MCF 10A (cell line): ENCODE measurements at regions not wholly inside any gene's neighbourhood (a gene's known extent, or its start where the extent isn't known, plus 50 kb on each side); places are given as distances from the start of the nearest gene placed in this dataset.
A peak's percentile ranks its signal among the peaks of the same experiment; 100 is the strongest.

Experiments
- BruUV-seq: library from RNA; stranded (reverse); fragments of 400-500 nt; replicated peaks from 2 replicates; lab custom pipeline; 2021; lab: Mats Ljungman, UMichigan
- CTCF ChIA-PET: fragments of 300-600 bp; sonication (Branson Sonifier 250); formaldehyde crosslinking; extraction: SDS; loops from one replicate; lab custom pipeline; 2021; ENCODE audit warnings: antibody characterized with exemption, inconsistent platforms; lab: Yijun Ruan, JAX
- POLR2A ChIA-PET: fragments of 300-600, 350-650 bp; sonication (Branson Sonifier 250); formaldehyde crosslinking; extraction: SDS; loops from one replicate; lab custom pipeline; 2020; ENCODE audit warnings: antibody characterized with exemption, inconsistent platforms; lab: Yijun Ruan, JAX
- DNase-seq: peaks from one replicate; pipeline ENCODE4 v3.0.0-alpha.2; 2018; ENCODE audit not compliant: unreplicated experiment
- H3K27ac Mint-ChIP-seq: one replicate; pipeline ENCODE4 v1.8.0; 2022; ENCODE audit warnings: mild to moderate bottlenecking, low read depth, mixed read lengths; ENCODE audit not compliant: unreplicated experiment
- H3K27me3 Mint-ChIP-seq: one replicate; pipeline ENCODE4 v1.8.0; 2022; ENCODE audit warnings: mixed read lengths; ENCODE audit not compliant: insufficient read depth, unreplicated experiment
- H3K36me3 Mint-ChIP-seq: one replicate; pipeline ENCODE4 v1.8.0; 2022; ENCODE audit warnings: mild to moderate bottlenecking, moderate library complexity, mixed read lengths; ENCODE audit not compliant: insufficient read depth, unreplicated experiment
- H3K4me1 Mint-ChIP-seq: one replicate; pipeline ENCODE4 v1.8.0; 2022; ENCODE audit warnings: mixed read lengths; ENCODE audit not compliant: insufficient read depth, unreplicated experiment
- H3K4me3 Mint-ChIP-seq: one replicate; pipeline ENCODE4 v1.8.0; 2022; ENCODE audit warnings: mild to moderate bottlenecking, moderate library complexity, mixed read lengths; ENCODE audit not compliant: unreplicated experiment
- H3K9me3 Mint-ChIP-seq: one replicate; pipeline ENCODE4 v1.8.0; 2022; ENCODE audit warnings: mixed read lengths; ENCODE audit not compliant: unreplicated experiment
- CTCF ChIP-seq: fragments of 200-600 bp; IDR thresholded peaks from one replicate; pipeline ENCODE4 v1.8.0; 2022; ENCODE audit warnings: antibody characterized with exemption, mild to moderate bottlenecking; ENCODE audit not compliant: unreplicated experiment
- intact Hi-C: fragments of 100-400 bp; cut with micrococcal nuclease; formaldehyde crosslinking; loops from 2 replicates; pipeline ENCODE4 v1.14.1; 2022

GRCh38 chr2:128607911-128608506 is 289.3 kb upstream of the HS6ST1 start:
- Mint-ChIP-seq H3K27me3 (no peaks in the 10 kb centered on the region), H3K9me3 (no peaks in the 10 kb centered on the region), H3K27ac (no peak overlapping the region), H3K4me3 (no peak overlapping the region), H3K4me1 (peaks cover 6% of the 10 kb centered on the region), H3K36me3 (no peaks in the 10 kb centered on the region)
- DNase-seq = peak; percentile 38
- POLR2A ChIA-PET = interaction anchor here (0.6 kb wide), 1 partner anchor 120 kb away, joined by 3 read pairs; no protein-coding TSS in a partner anchor
- TF ChIP-seq CTCF = no peak
- no TSS peak for BruUV-seq
- intact Hi-C loops = no loop called here
- CTCF ChIA-PET = no interaction called here

GRCh38 chr2:128608921-128609880 is 290.5 kb upstream of the HS6ST1 start:
- no peaks in the 10 kb centered on the region for H3K9me3 Mint-ChIP-seq
- H3K4me1 Mint-ChIP-seq = peaks cover 6% of the 10 kb centered on the region
- no peak overlapping the region for H3K4me3 Mint-ChIP-seq
- CTCF ChIA-PET = interaction anchor here (0.6 to 1.1 kb wide), 2 partner anchors 27 to 115 kb away, joined by 3 read pairs; no protein-coding TSS in a partner anchor
- intact Hi-C loops = no loop called here
- H3K27me3 Mint-ChIP-seq = no peaks in the 10 kb centered on the region
- no peak overlapping the region for H3K27ac Mint-ChIP-seq
- no peak for TF ChIP-seq CTCF
- POLR2A ChIA-PET = no interaction called here
- no TSS peak for BruUV-seq
- no peak for DNase-seq
- no peaks in the 10 kb centered on the region for H3K36me3 Mint-ChIP-seq

- no peak for DNase-seq
- intact Hi-C loops = no loop called here
- Mint-ChIP-seq H3K36me3 (no peaks in the 10 kb centered on the region), H3K9me3 (no peaks in the 10 kb centered on the region), H3K4me3 (no peak overlapping the region), H3K27me3 (no peaks in the 10 kb centered on the region), H3K27ac (no peak overlapping the region), H3K4me1 (peaks cover 6% of the 10 kb centered on the region)
- CTCF ChIA-PET = no interaction called here
- BruUV-seq = no TSS peak
- TF ChIP-seq CTCF = no peak
- POLR2A ChIA-PET = no interaction called here
Observed at GRCh38 chr2:128610496-128610895, 291.8 kb upstream of the HS6ST1 start.
